Activated CD4-positive, alpha-beta T cell treated with anti-CD3 and anti-CD28 coated beads, Interleukin-2, Interleukin-6, amounts not matched to agents 100 ng/mL and 50 ng/mL, durations not matched to agents 16 hours and 8 hours (primary cell): ENCODE measurements at regions not wholly inside any gene's neighbourhood (a gene's known extent, or its start where the extent isn't known, plus 50 kb on each side); places are given as distances from the start of the nearest gene placed in this dataset.
"Not testable (repeated sequence)": the region's sequence is repeated elsewhere in the genome, so short reads cannot be mapped to it uniquely, and the experiment has no call there.

ENCODE experiments used
- DNase-seq: peaks from one replicate; pipeline ENCODE4 v3.0.0-alpha.2; 2020

DNA sequence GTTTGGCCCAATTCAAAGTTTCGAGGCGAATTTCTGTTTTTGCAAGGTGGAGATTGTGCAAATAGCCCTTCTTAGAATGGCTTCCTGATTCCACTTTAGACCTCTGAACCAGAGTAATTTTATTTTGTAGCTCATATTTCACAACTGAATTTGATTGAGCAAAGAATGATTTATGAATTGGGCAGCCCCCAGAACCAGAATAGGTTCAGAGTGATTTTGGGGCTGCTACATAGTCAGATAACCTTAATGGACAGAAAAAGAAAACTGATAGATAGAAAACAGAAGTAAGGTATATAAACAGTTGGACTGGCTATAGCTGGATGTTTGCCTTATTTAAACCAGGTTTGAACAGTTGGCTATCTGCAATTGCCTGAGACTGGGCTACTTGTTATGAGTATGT, 156.6 kb downstream of the YIPF5 start:
- no peak for DNase-seq

DNA sequence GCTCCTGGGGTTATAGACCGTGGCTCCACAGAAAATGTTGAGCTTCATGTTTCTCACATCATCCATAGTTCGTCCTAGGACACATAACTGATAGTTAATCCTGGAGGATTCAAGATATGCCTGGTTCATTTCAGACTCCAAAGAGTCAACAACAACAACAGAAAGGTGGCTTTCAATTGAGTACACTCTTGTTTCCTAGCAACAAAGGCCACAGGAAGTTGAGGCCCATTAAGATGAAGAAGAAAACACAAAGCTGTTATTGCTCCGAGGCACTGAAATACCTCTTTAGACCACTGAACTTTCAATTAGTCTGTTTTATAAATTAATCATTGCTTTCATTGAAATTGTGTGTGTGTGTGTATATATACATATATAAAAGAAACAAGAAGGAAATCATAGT, 154.5 kb downstream of the YIPF5 start:
- DNase-seq, result no peak

DNA sequence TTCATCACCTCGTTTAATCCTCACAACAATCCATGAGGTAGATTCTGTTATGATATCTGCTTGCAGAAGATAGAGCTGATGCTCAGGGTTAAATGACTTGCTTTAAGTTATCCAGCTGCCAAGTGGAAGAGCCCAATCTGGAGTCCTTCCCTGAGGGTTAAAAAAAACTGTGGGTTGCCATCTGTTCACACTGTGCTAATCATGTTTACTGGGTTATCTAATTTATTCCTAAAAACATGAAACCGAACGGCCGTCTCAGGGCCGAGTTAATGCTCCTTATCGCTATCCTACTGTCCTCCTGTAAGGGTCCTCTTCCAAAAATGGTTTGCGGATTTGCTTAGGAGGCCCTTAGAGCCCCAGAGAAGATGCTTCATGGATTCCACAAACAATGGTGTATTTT, 153.3 kb downstream of the YIPF5 start:
- DNase-seq, result no peak

DNA sequence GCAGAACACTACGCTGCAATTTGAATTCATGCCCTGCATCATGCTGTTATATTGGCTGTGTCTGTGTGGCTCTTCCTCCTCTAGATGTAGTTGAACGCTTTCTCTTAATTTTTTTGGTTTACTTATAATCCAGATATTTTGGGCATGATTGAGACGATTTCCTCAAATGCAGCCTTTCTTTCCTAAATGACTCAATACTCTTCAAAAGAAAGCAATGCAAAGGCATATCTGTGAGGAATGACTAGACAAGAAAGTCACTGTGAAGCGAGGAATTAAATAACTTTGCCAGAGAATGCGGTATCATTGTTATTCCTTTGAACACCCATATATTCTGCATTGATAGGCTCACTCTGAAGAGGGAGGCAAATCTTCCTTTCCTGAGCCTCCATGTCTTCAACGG, 152.8 kb downstream of the YIPF5 start:
- no peak for DNase-seq

DNA sequence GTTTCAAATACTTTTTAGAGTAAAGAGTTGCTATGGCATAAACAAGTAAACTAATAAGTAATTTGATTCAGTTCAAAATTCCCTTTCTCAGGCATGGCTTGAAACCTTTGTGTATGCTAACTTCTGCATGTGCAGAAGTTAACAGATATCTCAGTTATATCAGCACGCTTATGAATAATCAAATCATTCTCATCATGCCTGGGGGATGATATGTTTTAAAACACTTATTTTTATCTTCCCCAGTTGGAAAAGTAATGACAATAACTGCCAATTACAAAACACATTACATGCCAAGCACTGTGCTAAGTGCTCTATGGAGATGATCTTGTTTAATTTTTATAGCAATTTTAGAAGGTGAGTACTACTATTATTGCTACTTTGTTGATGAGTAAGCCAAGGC, 146.4 kb downstream of the YIPF5 start:
- no peak for DNase-seq

DNA sequence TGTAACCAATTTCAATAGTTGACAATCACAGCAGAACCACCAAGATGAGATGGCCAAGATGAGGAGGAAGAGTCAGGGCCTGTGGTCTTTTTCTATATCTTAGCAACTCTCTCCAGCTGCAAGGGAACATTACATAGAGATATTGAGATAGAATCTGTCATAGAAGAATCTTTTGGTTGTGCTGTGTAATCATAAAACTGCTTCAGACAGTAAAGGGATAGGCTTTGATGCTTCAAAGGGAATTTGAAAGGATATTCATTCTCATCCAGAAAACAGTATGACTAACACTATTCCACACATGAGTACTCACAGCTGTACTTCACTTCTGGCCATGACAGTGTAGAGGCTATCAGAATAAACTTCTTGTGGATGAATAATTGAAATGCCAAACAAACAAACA, 145.9 kb downstream of the YIPF5 start:
- DNase-seq, result no peak

- DNase-seq, result no peak
Measured at GRCh38 chr5:144026286-144026685, 144.2 kb downstream of the YIPF5 start.

GRCh38 chr5:144028058-144028457, 142.4 kb downstream of the YIPF5 start:
- no peak for DNase-seq

GRCh38 chr5:144028636-144029035, 141.8 kb downstream of the YIPF5 start:
- DNase-seq, result no peak

DNA sequence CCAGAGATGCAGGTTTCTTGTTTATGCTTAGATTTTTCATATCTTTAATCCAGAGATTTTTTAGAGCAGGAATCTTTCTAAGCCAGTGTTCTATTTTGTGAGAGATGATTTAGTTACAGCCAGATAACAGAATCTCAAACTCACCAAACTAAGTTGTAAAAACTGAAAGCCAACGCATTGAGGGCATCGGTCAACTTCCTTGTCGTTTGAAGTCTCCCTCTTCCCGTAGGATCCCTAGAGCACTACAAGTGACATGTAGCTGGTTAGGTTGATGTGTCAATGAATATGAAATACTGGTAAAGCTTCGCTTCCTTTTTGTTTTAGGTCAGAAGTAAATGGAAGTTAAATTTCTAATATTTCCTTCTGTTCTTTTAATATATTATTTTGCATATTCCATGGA, 139.6 kb downstream of the YIPF5 start:
- no peak for DNase-seq

GRCh38 chr5:144032375-144032774, 138.1 kb downstream of the YIPF5 start:
- DNase-seq, result no peak

- no peak for DNase-seq
Measured at GRCh38 chr5:144033486-144033885, 137.0 kb downstream of the YIPF5 start.

GRCh38 chr5:144035046-144035740, 135.3 kb downstream of the YIPF5 start:
- no peak for DNase-seq

- DNase-seq, result no peak
Measured at GRCh38 chr5:144036476-144036875, 134.0 kb downstream of the YIPF5 start.

DNA sequence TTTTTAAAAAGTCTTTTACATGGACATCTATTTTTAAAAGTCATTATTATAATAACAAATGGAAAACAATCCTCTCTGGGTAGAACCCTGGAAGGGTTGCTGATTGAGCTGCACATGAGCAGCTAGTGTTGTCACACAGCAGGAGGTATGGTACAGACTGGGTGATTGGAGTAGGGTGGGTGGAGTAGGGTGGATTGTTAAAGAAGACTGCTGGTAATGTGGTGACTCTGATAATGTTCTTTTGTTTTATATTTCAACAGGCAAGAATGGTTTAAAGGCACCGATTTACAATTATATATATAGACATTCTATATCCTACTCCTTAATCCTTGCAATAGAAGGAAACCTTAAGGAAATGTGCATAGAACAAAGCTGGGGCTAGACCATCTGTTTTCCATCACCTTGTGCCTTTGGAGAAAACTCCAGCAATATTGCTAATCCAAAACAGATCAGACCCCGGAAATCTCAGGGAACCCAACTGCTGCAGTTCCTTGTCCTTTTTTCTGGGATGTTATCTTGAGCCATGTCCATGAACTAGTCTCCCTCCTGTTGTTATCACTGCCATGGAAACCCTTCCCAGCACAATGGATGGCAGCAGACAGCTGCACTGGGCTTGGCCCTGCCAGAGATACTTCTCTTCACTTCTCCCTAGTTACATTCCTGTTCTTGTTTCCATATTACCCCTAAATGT, 129.7 kb downstream of the YIPF5 start:
- no peak for DNase-seq

- DNase-seq, result no peak
Measured at GRCh38 chr5:144042156-144042555, 128.3 kb downstream of the YIPF5 start.

DNA sequence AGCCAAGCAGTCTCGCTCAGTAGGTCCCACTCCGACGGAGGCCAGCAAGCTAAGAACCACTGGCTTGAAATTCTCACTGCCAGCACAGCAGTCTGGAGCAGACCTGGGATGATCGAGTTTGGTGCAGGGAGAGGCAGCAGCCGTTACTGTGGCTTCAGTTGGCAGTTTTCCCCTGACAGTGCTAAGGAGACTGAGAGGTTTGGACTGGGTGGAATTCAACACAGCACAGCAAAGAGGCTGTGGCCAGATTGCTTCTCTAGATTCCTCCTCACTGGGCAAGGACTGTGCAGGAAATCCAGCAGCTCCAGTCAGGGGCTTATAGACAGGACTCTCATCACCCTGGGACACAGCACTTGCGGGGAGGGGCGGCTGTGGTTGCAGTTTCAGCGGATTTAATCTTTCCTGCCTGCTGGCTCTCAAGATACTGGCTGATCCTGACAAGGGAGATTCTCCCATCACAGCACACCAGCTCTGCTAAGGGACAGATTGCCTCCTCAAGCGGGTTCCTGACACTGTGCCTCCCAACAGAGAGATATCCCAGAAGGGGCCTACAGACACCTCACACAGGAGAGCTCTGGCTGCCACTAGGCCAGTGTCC, 122.1 kb downstream of the YIPF5 start:
- DNase-seq, result no peak

DNA sequence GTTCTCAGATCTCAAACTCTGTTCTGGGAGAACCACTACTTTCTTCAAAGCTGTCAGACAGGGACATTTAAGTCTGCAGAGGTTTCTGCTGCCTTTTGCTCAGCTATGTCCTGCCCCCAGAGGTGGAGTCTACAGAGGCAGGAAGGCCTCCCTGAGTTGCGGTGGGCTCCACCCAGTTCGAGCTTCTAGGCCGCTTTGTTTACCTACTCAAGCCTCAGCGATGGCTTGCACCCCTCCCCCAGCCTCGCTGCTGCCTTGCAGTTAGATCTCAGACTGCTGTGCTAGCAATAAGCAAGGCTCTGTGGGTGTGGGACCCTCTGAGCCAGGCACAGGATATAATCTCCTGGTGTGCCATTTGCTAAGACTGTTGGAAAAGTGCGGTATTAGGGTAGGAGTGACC, 115.1 kb downstream of the YIPF5 start:
- not testable (repeated sequence) for DNase-seq

DNA sequence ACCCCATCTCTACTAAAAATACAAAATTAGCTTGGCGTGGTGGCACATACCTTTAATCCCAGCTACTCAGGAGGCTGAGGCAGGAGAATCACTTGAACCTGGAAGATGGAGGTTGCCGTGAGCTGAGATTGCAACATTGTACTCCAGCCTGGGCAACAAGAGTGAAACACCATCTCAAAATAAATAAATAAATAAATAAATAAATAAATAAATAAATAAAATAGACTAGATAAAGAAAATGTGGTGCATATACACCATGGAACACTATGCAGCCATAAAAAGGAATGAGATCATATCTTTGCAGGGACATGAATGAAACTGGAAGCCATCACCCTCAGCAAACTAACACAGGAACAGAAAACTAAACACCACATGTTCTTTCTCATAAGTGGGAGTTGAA, 110.4 kb downstream of the YIPF5 start:
- not testable (repeated sequence) for DNase-seq

DNA sequence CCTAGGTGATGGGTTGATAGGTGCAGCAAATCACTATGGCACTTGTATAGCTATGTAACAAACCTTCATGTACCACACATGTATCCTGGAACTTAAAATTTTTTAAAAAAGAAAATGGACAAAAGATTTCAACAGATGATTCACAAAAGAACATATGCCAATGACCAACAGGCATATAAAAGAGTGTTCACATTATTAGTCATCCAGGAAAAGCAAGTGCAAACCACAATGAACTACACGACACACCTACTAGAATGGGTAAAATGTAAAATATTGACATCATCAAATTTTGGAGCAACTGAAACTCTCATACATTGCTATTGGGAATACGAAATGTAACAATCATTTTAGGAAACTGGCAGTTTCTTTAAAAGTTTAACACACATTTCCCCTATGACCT, 109.9 kb downstream of the YIPF5 start:
- DNase-seq, result peak; percentile 8

GRCh38 chr5:144065786-144066185, 104.7 kb downstream of the YIPF5 start:
- DNase-seq, result no peak

DNA sequence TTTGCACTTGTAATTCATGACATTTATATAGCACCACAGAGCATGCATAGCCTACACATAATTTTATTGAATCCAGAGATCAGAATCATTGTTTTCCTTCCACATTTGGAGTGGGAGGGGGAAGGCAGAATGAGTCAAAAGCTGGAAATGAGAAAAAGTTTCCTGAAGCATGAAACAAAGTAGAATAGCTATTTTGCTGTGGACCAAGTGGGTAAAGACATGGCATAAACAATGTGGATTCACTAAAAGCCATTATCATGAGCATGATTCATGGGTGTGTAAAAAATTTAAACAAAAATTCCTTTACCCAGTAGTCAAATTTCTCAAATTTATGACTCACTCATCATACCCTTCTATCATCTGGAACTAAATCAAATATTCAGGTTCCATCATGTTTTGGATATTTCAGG, 97.9 kb downstream of the YIPF5 start:
- DNase-seq, result no peak

GRCh38 chr5:144076521-144077083, 93.9 kb downstream of the YIPF5 start:
- no peak for DNase-seq

GRCh38 chr5:144083185-144083584, 87.3 kb downstream of the YIPF5 start:
- no peak for DNase-seq
